ENCODE measurements at regions not wholly inside any gene's neighbourhood (a gene's known extent, or its start where the extent isn't known, plus 50 kb on each side); places are given as distances from the start of the nearest gene placed in this dataset.

DNA sequence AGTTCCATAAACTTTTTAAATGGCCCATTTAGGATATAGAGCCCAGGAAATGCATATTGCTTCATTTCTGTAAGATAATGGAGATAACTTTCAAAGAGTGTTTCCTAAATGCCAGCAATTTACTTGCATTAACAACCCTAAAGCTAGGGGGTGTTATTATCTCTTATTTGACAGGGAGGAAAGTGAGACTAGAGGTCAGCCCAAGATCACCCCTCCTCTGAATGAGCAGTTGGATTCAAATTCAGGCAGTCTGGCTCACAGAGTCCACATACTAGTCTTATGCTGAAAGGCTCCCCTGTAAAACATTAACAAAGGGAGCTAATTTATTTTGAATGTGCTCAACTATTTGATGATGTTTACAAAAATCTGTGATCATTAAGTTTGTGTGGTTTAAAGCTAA, 49.9 kb upstream of the TRIM77 start:
- POLR2A ChIA-PET: no interaction called here
- Mint-ChIP-seq H3K9me3 (ENCODE audit: unreplicated experiment) (no peaks in the 10 kb centered on the region), H3K4me1 (ENCODE audit: low read depth, unreplicated experiment) (no peaks in the 10 kb centered on the region), H3K27me3 (ENCODE audit: insufficient read depth, unreplicated experiment) (no peaks in the 10 kb centered on the region), H3K27ac (ENCODE audit: unreplicated experiment) (no peak overlapping the region), H3K4me3 (ENCODE audit: unreplicated experiment) (no peak overlapping the region), H3K36me3 (ENCODE audit: insufficient read depth, unreplicated experiment) (no peaks in the 10 kb centered on the region)
- CTCF ChIA-PET: no interaction called here
- no TSS peak for BruUV-seq (replicated peaks)
- Histone ChIP-seq H3K4me3 (ENCODE audit: low read depth, low read length) (no peak overlapping the region), H3K4me1 (no peaks in the 10 kb centered on the region), H3K27me3 (replicated peaks; ENCODE audit: control insufficient read depth, insufficient read depth, low read length) (no peaks in the 10 kb centered on the region), H3K36me3 (ENCODE audit: control insufficient read depth, insufficient read depth, low read length) (no peaks in the 10 kb centered on the region), H3K9me3 (no peaks in the 10 kb centered on the region)
- DNase-seq: peak in 1 of 2 experiments; percentile 25
- intact Hi-C loops (cut with micrococcal nuclease; ENCODE audit: unreplicated experiment): no loop called here
- TF ChIP-seq, protein P1, sequence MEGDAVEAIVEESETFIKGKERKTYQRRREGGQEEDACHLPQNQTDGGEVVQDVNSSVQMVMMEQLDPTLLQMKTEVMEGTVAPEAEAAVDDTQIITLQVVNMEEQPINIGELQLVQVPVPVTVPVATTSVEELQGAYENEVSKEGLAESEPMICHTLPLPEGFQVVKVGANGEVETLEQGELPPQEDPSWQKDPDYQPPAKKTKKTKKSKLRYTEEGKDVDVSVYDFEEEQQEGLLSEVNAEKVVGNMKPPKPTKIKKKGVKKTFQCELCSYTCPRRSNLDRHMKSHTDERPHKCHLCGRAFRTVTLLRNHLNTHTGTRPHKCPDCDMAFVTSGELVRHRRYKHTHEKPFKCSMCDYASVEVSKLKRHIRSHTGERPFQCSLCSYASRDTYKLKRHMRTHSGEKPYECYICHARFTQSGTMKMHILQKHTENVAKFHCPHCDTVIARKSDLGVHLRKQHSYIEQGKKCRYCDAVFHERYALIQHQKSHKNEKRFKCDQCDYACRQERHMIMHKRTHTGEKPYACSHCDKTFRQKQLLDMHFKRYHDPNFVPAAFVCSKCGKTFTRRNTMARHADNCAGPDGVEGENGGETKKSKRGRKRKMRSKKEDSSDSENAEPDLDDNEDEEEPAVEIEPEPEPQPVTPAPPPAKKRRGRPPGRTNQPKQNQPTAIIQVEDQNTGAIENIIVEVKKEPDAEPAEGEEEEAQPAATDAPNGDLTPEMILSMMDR (IDR thresholded peaks at IDR 0.05; ENCODE audit: insufficient read depth in 1 of 2, low read depth in 1 of 2, low read length in 1 of 2, severe bottlenecking in 1 of 2, unreplicated experiment in 1 of 2): no peak

All from Caco-2 (cell line).